H1 (cell line): ENCODE measurements at regions not wholly inside any gene's neighbourhood (a gene's known extent, or its start where the extent isn't known, plus 50 kb on each side); places are given as distances from the start of the nearest gene placed in this dataset.
"Not testable (repeated sequence)": the region's sequence is repeated elsewhere in the genome, so short reads cannot be mapped to it uniquely, and the experiment has no call there.

ENCODE experiments used
- CTCF ChIA-PET: fragments of 300-600 bp; sonication (Branson Sonifier 250); formaldehyde crosslinking; loops from one replicate; lab custom pipeline; 2021; ENCODE audit not compliant: partially characterized antibody; lab: Charles Lee
- POLR2A ChIA-PET: fragments of 300-600 bp; sonication (Branson Sonifier 250); formaldehyde crosslinking; loops from one replicate; lab custom pipeline; 2021; ENCODE audit warnings: inconsistent platforms; ENCODE audit not compliant: partially characterized antibody; lab: Charles Lee
- DNase-seq, 2 experiments: peaks; one replicate each; pipeline versions ENCODE4 v3.0.0 to v3.0.0-alpha.2; 2010 to 2022; ENCODE audit warnings: low spot score in 2 of 2, low read depth in 1 of 2, mixed read lengths in 1 of 2
- FAIRE-seq: peaks from 2 replicates; lab custom pipeline; 2011; peaks lifted over from hg19 to GRCh38; lab: Jason Lieb, UNC
- H2AFZ ChIP-seq: 2 replicates; pipeline ENCODE4 v1.8.1; 2012; ENCODE audit warnings: low read length, inconsistent platforms
- H2AK5ac ChIP-seq: 2 replicates; pipeline ENCODE4 v1.6.1; 2013; ENCODE audit warnings: low read depth, low read length
- H2BK120ac ChIP-seq: replicated peaks from 2 replicates; pipeline ENCODE3; 2013; ENCODE audit warnings: low read depth, low read length, inconsistent platforms
- H2BK12ac ChIP-seq: 2 replicates; pipeline ENCODE4 v1.6.1; 2013; ENCODE audit warnings: low read depth, low read length
- H2BK15ac ChIP-seq: 2 replicates; pipeline ENCODE4 v1.6.1; 2013; ENCODE audit warnings: low read length
- H2BK20ac ChIP-seq: 2 replicates; pipeline ENCODE4 v1.6.1; 2013; ENCODE audit warnings: low read length
- H2BK5ac ChIP-seq: 2 replicates; pipeline ENCODE4 v1.6.1; 2013; ENCODE audit warnings: low read depth, low read length
- H3K14ac ChIP-seq: 2 replicates; pipeline ENCODE4 v1.6.1; 2013; ENCODE audit warnings: inconsistent platforms; ENCODE audit not compliant: insufficient read length
- H3K18ac ChIP-seq: 2 replicates; pipeline ENCODE4 v1.6.1; 2013; ENCODE audit warnings: low read length; ENCODE audit errors: extremely low read depth
- H3K23ac ChIP-seq: 2 replicates; pipeline ENCODE4 v1.6.1; 2013; ENCODE audit warnings: inconsistent platforms; ENCODE audit not compliant: insufficient read length
- H3K23me2 ChIP-seq: 2 replicates; pipeline ENCODE4 v1.6.1; 2013; ENCODE audit warnings: low read depth, low read length
- H3K27ac ChIP-seq: 2 replicates; pipeline ENCODE4 v1.6.1; 2011; ENCODE audit warnings: low read depth, low read length, inconsistent platforms
- H3K27me3 ChIP-seq, 4 experiments: replicated peaks in 1 of 4; 1 replicate in 1 of 4; 2 replicates in 3 of 4; pipeline versions ENCODE4 v1.6.1 to v1.8.1; 2011 to 2013; ENCODE audit warnings: low read length in 3 of 4, mild to moderate bottlenecking in 3 of 4, inconsistent platforms in 2 of 4, mixed read lengths in 2 of 4, moderate library complexity in 1 of 4; ENCODE audit not compliant: control insufficient read depth in 3 of 4, insufficient read depth in 3 of 4; ENCODE audit errors: extremely low read depth in 1 of 4
- H3K36me3 ChIP-seq, 4 experiments: 2 replicates each; pipeline versions ENCODE4 v1.6.1 to v1.8.1; 2011 to 2013; ENCODE audit warnings: mild to moderate bottlenecking in 4 of 4, low read length in 3 of 4, moderate library complexity in 2 of 4, control low read depth in 1 of 4, inconsistent platforms in 1 of 4; ENCODE audit not compliant: insufficient read depth in 4 of 4, control insufficient read depth in 2 of 4
- H3K4ac ChIP-seq: replicated peaks from 2 replicates; pipeline ENCODE3; 2013; ENCODE audit warnings: low read length, low read depth, mixed read lengths, inconsistent platforms; ENCODE audit not compliant: insufficient read length
- H3K4me1 ChIP-seq, 4 experiments: replicated peaks in 1 of 4; 1 replicate in 1 of 4; 2 replicates in 3 of 4; pipeline versions ENCODE4 v1.6.1 to v1.8.1; 2011 to 2013; ENCODE audit warnings: low read length in 3 of 4, inconsistent platforms in 2 of 4, mixed read lengths in 1 of 4; ENCODE audit not compliant: insufficient read depth in 4 of 4, control insufficient read depth in 3 of 4
- H3K4me2 ChIP-seq, 2 experiments: 2 replicates each; pipeline versions ENCODE4 v1.6.1 to v1.8.1; 2011 to 2013; ENCODE audit warnings: low read depth in 2 of 2, low read length in 2 of 2, control low read depth in 1 of 2, inconsistent platforms in 1 of 2, mild to moderate bottlenecking in 1 of 2; ENCODE audit not compliant: insufficient read depth in 1 of 2
- H3K4me3 ChIP-seq, 4 experiments: fragments of 200-600, 300-600 bp in 1 of 4; sonication (generic), shearing (Covaris generic), sonication (Bioruptor Twin) in 1 of 4; 2 replicates each; pipeline versions ENCODE4 v1.5.1 to v1.8.1; 2011 to 2016; ENCODE audit warnings: low read length in 4 of 4, low read depth in 3 of 4, control low read depth in 2 of 4, inconsistent platforms in 2 of 4, mild to moderate bottlenecking in 2 of 4, mixed read lengths in 1 of 4, moderate library complexity in 1 of 4; ENCODE audit not compliant: insufficient read depth in 2 of 4; ENCODE audit errors: extremely low read depth in 1 of 4
- H3K56ac ChIP-seq: replicated peaks from 2 replicates; pipeline ENCODE3; 2013; ENCODE audit warnings: low read depth, mild to moderate bottlenecking, mixed read lengths, low read length, inconsistent platforms; ENCODE audit not compliant: insufficient read length
- H3K79me1 ChIP-seq: 2 replicates; pipeline ENCODE4 v1.6.1; 2013; ENCODE audit warnings: low read depth, low read length, control low read depth
- H3K79me2 ChIP-seq, 2 experiments: 2 replicates each; pipeline versions ENCODE4 v1.6.1 to v1.8.1; 2012 to 2013; ENCODE audit warnings: low read length in 2 of 2, mild to moderate bottlenecking in 2 of 2, inconsistent platforms in 1 of 2; ENCODE audit not compliant: insufficient read depth in 2 of 2, control insufficient read depth in 1 of 2
- H3K9ac ChIP-seq, 4 experiments: replicated peaks in 1 of 4; 1 replicate in 1 of 4; 2 replicates in 3 of 4; pipeline versions ENCODE4 v1.6.1 to v1.8.1; 2011 to 2013; ENCODE audit warnings: low read depth in 3 of 4, low read length in 3 of 4, control low read depth in 2 of 4, mild to moderate bottlenecking in 2 of 4, moderate library complexity in 2 of 4, inconsistent platforms in 1 of 4; ENCODE audit errors: extremely low read depth in 1 of 4
- H3K9me3 ChIP-seq, 2 experiments: 2 replicates each; pipeline versions ENCODE4 v1.6.1 to v1.8.1; 2012 to 2013; ENCODE audit warnings: mild to moderate bottlenecking in 2 of 2, moderate library complexity in 2 of 2, control low read depth in 1 of 2, inconsistent platforms in 1 of 2, low read depth in 1 of 2, low read length in 1 of 2, mixed read lengths in 1 of 2; ENCODE audit not compliant: insufficient read depth in 2 of 2
- H4K20me1 ChIP-seq, 2 experiments: replicated peaks in 1 of 2; 2 replicates each; pipeline versions ENCODE3 to v1.8.1; 2011 to 2013; ENCODE audit warnings: inconsistent platforms in 2 of 2, low read length in 2 of 2, mild to moderate bottlenecking in 1 of 2; ENCODE audit not compliant: insufficient read depth in 2 of 2, control insufficient read depth in 1 of 2
- H4K5ac ChIP-seq: 2 replicates; pipeline ENCODE4 v1.6.1; 2013; ENCODE audit warnings: low read length, low read depth, mixed read lengths, inconsistent platforms; ENCODE audit not compliant: insufficient read length
- H4K8ac ChIP-seq: 2 replicates; pipeline ENCODE4 v1.8.0; 2013; ENCODE audit warnings: mild to moderate bottlenecking, moderate library complexity, low read length, inconsistent platforms; ENCODE audit not compliant: insufficient read depth; ENCODE audit errors: extremely low read depth
- H4K91ac ChIP-seq: replicated peaks from 2 replicates; pipeline ENCODE3; 2013; ENCODE audit warnings: low read length, mixed read lengths, inconsistent platforms; ENCODE audit not compliant: insufficient read length
- WGBS, 2 experiments: shearing (Covaris generic) in 1 of 2; methylation state at CpG; one replicate each; pipeline versions ENCODE4 v1.1.6 to v1.1.7; 2013 to 2015; ENCODE audit warnings: low lambda C conversion rate in 2 of 2, mixed read lengths in 2 of 2, inconsistent platforms in 1 of 2, low coverage in 1 of 2, missing lambda C conversion rate in 1 of 2; ENCODE audit not compliant: insufficient replicate concordance in 2 of 2, insufficient coverage in 1 of 2, insufficient read length in 1 of 2; ENCODE audit errors: extremely low coverage in 1 of 2, missing lambda C conversion rate in 1 of 2; 5-methylcytosine and 5-hydroxymethylcytosine counted together

- H3K79me1 ChIP-seq, H3K36me3 ChIP-seq, H3K14ac ChIP-seq, POLR2A ChIA-PET, FAIRE-seq, H3K4me1 ChIP-seq, H2AFZ ChIP-seq, H3K9me3 ChIP-seq, H4K5ac ChIP-seq, H2BK15ac ChIP-seq, H4K8ac ChIP-seq, H3K4ac ChIP-seq, H2AK5ac ChIP-seq, H2BK5ac ChIP-seq, H3K27me3 ChIP-seq, H3K79me2 ChIP-seq, H3K56ac ChIP-seq, H3K18ac ChIP-seq, H2BK120ac ChIP-seq, H3K23ac ChIP-seq, H4K91ac ChIP-seq, H2BK12ac ChIP-seq, H2BK20ac ChIP-seq, H3K9ac ChIP-seq, H3K23me2 ChIP-seq, H3K4me2 ChIP-seq, DNase-seq, H3K4me3 ChIP-seq, H3K27ac ChIP-seq, H4K20me1 ChIP-seq: not testable (repeated sequence)
- 85% methylated on average over 4 of the region's 4 CpGs; no CpG with 5 or more reads in 1 of the 2 experiments for WGBS, 2 experiments
- CTCF ChIA-PET: interaction anchor here (0.6 kb wide), 1 partner anchor 258 kb away, joined by 3 read pairs; no protein-coding TSS in a partner anchor
These were observed 562.0 kb downstream of the NLGN4X start for GRCh38 chrX:5666689-5667088.
